MCF 10A (cell line): ENCODE measurements at regions not wholly inside any gene's neighbourhood (a gene's known extent, or its start where the extent isn't known, plus 50 kb on each side); places are given as distances from the start of the nearest gene placed in this dataset.

Experiments used
- BruUV-seq: library from RNA; stranded (reverse); fragments of 400-500 nt; replicated peaks from 2 replicates; lab custom pipeline; 2021; lab: Mats Ljungman, UMichigan
- CTCF ChIA-PET: fragments of 300-600 bp; sonication (Branson Sonifier 250); formaldehyde crosslinking; extraction: SDS; loops from one replicate; lab custom pipeline; 2021; ENCODE audit warnings: antibody characterized with exemption, inconsistent platforms; lab: Yijun Ruan, JAX
- POLR2A ChIA-PET: fragments of 300-600, 350-650 bp; sonication (Branson Sonifier 250); formaldehyde crosslinking; extraction: SDS; loops from one replicate; lab custom pipeline; 2020; ENCODE audit warnings: antibody characterized with exemption, inconsistent platforms; lab: Yijun Ruan, JAX
- DNase-seq: peaks from one replicate; pipeline ENCODE4 v3.0.0-alpha.2; 2018; ENCODE audit not compliant: unreplicated experiment
- H3K27ac Mint-ChIP-seq: one replicate; pipeline ENCODE4 v1.8.0; 2022; ENCODE audit warnings: mild to moderate bottlenecking, low read depth, mixed read lengths; ENCODE audit not compliant: unreplicated experiment
- H3K27me3 Mint-ChIP-seq: one replicate; pipeline ENCODE4 v1.8.0; 2022; ENCODE audit warnings: mixed read lengths; ENCODE audit not compliant: insufficient read depth, unreplicated experiment
- H3K36me3 Mint-ChIP-seq: one replicate; pipeline ENCODE4 v1.8.0; 2022; ENCODE audit warnings: mild to moderate bottlenecking, moderate library complexity, mixed read lengths; ENCODE audit not compliant: insufficient read depth, unreplicated experiment
- H3K4me1 Mint-ChIP-seq: one replicate; pipeline ENCODE4 v1.8.0; 2022; ENCODE audit warnings: mixed read lengths; ENCODE audit not compliant: insufficient read depth, unreplicated experiment
- H3K4me3 Mint-ChIP-seq: one replicate; pipeline ENCODE4 v1.8.0; 2022; ENCODE audit warnings: mild to moderate bottlenecking, moderate library complexity, mixed read lengths; ENCODE audit not compliant: unreplicated experiment
- H3K9me3 Mint-ChIP-seq: one replicate; pipeline ENCODE4 v1.8.0; 2022; ENCODE audit warnings: mixed read lengths; ENCODE audit not compliant: unreplicated experiment
- intact Hi-C: fragments of 100-400 bp; cut with micrococcal nuclease; formaldehyde crosslinking; loops from 2 replicates; pipeline ENCODE4 v1.14.1; 2022
- TF ChIP-seq, protein P1 (sequence below): fragments of 200-600 bp; IDR thresholded peaks from one replicate; pipeline ENCODE4 v1.8.0; 2022; ENCODE audit warnings: antibody characterized with exemption, mild to moderate bottlenecking; ENCODE audit not compliant: unreplicated experiment

DNA sequence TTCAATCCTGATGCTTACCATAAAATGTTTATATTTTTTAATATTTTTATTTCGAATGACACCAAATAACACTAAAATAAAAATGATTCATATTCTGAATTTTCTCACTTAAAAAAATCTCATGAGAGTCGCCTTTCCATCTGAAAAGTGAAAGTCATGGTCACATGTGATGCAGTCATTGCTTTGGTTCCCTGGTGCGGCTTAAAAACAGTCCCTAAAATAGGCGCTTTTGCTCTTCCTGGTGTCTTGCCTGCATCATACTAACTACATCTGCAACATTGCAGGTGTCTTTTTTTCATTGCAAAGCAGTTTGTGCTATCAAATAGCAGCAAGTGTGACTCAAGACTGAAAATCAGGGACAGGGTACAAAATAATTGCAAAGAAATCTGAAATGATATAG is 185.2 kb upstream of the NREP start:
- intact Hi-C loops = no loop called here
- no TSS peak for BruUV-seq
- ChIA-PET CTCF (no interaction called here), POLR2A (no interaction called here)
- H3K27me3 Mint-ChIP-seq = no peaks in the 10 kb centered on the region
- TF ChIP-seq, protein P1, sequence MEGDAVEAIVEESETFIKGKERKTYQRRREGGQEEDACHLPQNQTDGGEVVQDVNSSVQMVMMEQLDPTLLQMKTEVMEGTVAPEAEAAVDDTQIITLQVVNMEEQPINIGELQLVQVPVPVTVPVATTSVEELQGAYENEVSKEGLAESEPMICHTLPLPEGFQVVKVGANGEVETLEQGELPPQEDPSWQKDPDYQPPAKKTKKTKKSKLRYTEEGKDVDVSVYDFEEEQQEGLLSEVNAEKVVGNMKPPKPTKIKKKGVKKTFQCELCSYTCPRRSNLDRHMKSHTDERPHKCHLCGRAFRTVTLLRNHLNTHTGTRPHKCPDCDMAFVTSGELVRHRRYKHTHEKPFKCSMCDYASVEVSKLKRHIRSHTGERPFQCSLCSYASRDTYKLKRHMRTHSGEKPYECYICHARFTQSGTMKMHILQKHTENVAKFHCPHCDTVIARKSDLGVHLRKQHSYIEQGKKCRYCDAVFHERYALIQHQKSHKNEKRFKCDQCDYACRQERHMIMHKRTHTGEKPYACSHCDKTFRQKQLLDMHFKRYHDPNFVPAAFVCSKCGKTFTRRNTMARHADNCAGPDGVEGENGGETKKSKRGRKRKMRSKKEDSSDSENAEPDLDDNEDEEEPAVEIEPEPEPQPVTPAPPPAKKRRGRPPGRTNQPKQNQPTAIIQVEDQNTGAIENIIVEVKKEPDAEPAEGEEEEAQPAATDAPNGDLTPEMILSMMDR = no peak
- DNase-seq = no peak
- H3K36me3 Mint-ChIP-seq = no peaks in the 10 kb centered on the region
- H3K4me1 Mint-ChIP-seq = peaks cover 6% of the 10 kb centered on the region
- no peak overlapping the region for H3K27ac Mint-ChIP-seq
- H3K4me3 Mint-ChIP-seq = no peak overlapping the region
- H3K9me3 Mint-ChIP-seq = no peaks in the 10 kb centered on the region

GRCh38 chr5:111937094-111937493 is 180.1 kb upstream of the NREP start:
- no peak for DNase-seq
- Mint-ChIP-seq H3K4me3 (no peak overlapping the region), H3K4me1 (peaks cover 16% of the 10 kb centered on the region), H3K36me3 (no peaks in the 10 kb centered on the region), H3K9me3 (peaks cover 7% of the 10 kb centered on the region), H3K27me3 (no peaks in the 10 kb centered on the region), H3K27ac (no peak overlapping the region)
- CTCF ChIA-PET = no interaction called here
- no TSS peak for BruUV-seq
- TF ChIP-seq, protein P1 = no peak
- intact Hi-C loops = no loop called here
- POLR2A ChIA-PET = no interaction called here

DNA sequence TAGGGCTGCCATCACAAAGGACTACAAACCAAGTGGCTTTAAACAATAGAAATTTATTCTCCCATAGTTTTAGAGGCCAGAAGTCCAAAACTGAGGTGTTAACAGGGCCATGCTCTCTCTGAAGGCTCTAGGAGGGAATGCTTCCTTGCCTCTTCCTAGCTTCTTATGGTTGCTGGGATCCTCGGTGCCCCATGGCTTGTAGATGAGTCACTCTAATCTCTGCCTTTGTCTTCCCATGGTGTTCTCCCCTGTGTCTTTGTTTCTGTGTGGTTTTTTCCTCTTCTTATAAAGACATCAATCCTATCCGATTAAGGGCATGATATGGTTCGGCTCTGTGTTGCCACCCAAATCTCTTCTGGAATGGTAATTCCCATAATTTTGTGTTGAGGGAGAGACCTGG is 178.8 kb upstream of the NREP start:
- ChIA-PET POLR2A (no interaction called here), CTCF (interaction anchor here (0.9 kb wide), 1 partner anchor 178 kb away, joined by 3 read pairs; no protein-coding TSS in a partner anchor)
- intact Hi-C loops = no loop called here
- no TSS peak for BruUV-seq
- no peaks in the 10 kb centered on the region for H3K36me3 Mint-ChIP-seq
- DNase-seq = no peak
- H3K4me3 Mint-ChIP-seq = no peak overlapping the region
- TF ChIP-seq, protein P1 = no peak
- peaks cover 7% of the 10 kb centered on the region for H3K9me3 Mint-ChIP-seq
- H3K27ac Mint-ChIP-seq = no peak overlapping the region
- H3K4me1 Mint-ChIP-seq = peaks cover 21% of the 10 kb centered on the region
- H3K27me3 Mint-ChIP-seq = no peaks in the 10 kb centered on the region

GRCh38 chr5:111935009-111935408 is 178.0 kb upstream of the NREP start:
- no peak for DNase-seq
- H3K27ac Mint-ChIP-seq = no peak overlapping the region
- peaks cover 27% of the 10 kb centered on the region for H3K4me1 Mint-ChIP-seq
- H3K36me3 Mint-ChIP-seq = no peaks in the 10 kb centered on the region
- H3K9me3 Mint-ChIP-seq = peaks cover 7% of the 10 kb centered on the region
- no peak overlapping the region for H3K4me3 Mint-ChIP-seq
- ChIA-PET CTCF (interaction anchor here (0.9 kb wide), 1 partner anchor 177 kb away, joined by 3 read pairs; no protein-coding TSS in a partner anchor), POLR2A (no interaction called here)
- intact Hi-C loops = no loop called here
- H3K27me3 Mint-ChIP-seq = no peaks in the 10 kb centered on the region
- TF ChIP-seq, protein P1 = no peak
- BruUV-seq = no TSS peak
